ENCODE measurements at regions not wholly inside any gene's neighbourhood (a gene's known extent, or its start where the extent isn't known, plus 50 kb on each side); places are given as distances from the start of the nearest gene placed in this dataset.

DNA sequence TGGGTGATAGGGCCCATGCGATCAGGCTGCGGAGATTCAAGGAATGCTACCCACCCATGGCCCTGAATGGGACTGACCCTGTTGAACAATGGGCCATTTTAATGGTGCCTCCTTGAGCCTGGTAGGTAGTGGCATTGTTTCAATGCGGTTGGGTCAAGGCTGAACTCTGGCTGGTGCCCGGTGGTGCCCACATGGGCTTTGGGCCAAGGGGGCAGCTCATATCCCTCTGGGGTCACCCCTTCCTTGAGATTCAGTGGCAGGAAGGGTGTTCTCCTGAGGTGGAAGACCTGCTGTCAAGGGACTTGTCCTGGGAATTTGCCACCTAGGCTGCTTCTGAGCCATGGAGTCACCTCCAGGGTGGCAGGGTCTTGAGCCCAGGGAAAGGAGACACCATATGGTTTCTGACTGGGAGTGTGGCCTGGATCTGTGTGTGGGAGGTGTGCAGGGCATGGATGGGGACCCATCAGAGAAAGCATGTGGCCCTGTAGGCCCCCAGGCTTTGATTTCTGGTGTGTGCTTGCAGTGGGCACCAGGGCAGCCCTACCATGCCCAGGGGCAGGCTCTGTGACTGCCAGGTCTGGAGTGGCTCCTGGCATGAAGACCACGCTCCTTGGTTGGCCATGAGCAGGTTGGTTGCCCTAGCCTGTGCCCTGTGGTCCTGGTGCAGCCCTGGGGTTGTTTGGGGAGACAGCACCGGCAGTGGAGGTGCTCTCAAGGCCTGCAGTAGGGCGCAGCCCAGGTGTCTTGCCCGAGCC is 199.9 kb downstream of the UBE3A start:
- DNase-seq (ENCODE audit: extremely low spot score), result no peak
- POLR2A ChIA-PET, result no interaction called here
- CTCF ChIA-PET, result no interaction called here
- no peak for TF ChIP-seq FOXA1 (IDR thresholded peaks at IDR 0.05)
- TF ChIP-seq FOXK2 (IDR thresholded peaks at IDR 0.05), result no peak
- no peak for TF ChIP-seq SP1 (IDR thresholded peaks at IDR 0.05)

DNA sequence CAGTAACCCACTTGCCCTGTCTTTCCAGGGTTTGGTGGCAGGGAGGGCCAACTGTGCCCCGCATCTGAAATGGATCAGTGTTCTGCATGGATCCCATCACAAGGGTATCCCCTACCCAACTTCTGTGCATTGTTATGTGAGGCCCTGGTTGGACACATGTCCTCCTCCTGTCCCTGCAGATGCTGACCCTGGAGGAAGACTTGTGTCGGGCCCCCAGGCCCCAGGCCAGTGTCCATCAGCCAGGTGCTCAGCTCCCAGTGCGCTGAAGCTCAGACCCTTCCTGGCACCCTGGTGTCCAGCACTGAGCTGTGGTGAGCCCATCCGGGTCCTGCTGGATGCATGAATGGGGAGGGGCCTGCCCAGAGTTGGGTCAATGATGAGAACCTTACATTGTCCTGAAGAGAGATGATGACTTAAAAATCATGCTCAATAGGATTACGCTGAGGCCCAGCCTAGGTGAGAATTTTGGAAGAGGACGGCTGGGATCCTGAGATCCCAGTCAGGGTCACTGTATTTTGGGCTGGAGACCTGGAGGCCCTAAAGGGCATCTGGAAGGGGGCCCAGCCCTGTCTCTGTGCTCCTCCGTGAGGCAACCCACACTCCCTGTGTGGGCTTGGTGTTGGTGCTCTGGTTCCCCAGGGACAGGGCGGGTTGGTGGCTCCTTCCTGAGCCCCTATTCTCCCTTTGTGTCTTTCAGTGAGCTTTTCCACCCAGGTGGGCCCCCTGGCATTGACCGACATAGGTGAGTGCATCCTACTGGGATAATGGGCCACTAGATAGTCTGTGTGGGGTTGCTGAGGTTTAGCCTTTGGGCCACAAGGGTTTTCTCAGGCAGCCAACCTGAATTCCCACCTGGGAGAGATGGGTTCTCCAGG is 199.1 kb downstream of the UBE3A start:
- DNase-seq (ENCODE audit: extremely low spot score), result no peak
- ChIA-PET CTCF (no interaction called here), POLR2A (no interaction called here)
- TF ChIP-seq ARNT (IDR thresholded peaks at IDR 0.05) (no peak), FOXM1 (IDR thresholded peaks at IDR 0.05; ENCODE audit: borderline replicate concordance) (no peak), ZNF384 (IDR thresholded peaks at IDR 0.05) (no peak), L3MBTL2 (conservative IDR thresholded peaks at IDR 0.05) (no peak), HDGF (IDR thresholded peaks at IDR 0.05; ENCODE audit: borderline replicate concordance) (no peak), NFRKB (IDR thresholded peaks at IDR 0.05) (no peak), ELF4 (IDR thresholded peaks at IDR 0.05) (no peak), BHLHE40 (IDR thresholded peaks at IDR 0.05; ENCODE audit: borderline replicate concordance) (no peak), CTBP1 (IDR thresholded peaks at IDR 0.05; ENCODE audit: borderline replicate concordance) (no peak), FOXK2 (IDR thresholded peaks at IDR 0.05) (no peak), FOXA1 (IDR thresholded peaks at IDR 0.05) (no peak), SUZ12 (IDR thresholded peaks at IDR 0.05) (no peak), LEF1 (IDR thresholded peaks at IDR 0.05; ENCODE audit: borderline replicate concordance) (no peak), TARDBP (IDR thresholded peaks at IDR 0.05) (no peak), SP1 (IDR thresholded peaks at IDR 0.05) (no peak)
- TF ChIP-seq, protein P1, sequence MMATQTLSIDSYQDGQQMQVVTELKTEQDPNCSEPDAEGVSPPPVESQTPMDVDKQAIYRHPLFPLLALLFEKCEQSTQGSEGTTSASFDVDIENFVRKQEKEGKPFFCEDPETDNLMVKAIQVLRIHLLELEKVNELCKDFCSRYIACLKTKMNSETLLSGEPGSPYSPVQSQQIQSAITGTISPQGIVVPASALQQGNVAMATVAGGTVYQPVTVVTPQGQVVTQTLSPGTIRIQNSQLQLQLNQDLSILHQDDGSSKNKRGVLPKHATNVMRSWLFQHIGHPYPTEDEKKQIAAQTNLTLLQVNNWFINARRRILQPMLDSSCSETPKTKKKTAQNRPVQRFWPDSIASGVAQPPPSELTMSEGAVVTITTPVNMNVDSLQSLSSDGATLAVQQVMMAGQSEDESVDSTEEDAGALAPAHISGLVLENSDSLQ (IDR thresholded peaks at IDR 0.05), result no peak

DNA sequence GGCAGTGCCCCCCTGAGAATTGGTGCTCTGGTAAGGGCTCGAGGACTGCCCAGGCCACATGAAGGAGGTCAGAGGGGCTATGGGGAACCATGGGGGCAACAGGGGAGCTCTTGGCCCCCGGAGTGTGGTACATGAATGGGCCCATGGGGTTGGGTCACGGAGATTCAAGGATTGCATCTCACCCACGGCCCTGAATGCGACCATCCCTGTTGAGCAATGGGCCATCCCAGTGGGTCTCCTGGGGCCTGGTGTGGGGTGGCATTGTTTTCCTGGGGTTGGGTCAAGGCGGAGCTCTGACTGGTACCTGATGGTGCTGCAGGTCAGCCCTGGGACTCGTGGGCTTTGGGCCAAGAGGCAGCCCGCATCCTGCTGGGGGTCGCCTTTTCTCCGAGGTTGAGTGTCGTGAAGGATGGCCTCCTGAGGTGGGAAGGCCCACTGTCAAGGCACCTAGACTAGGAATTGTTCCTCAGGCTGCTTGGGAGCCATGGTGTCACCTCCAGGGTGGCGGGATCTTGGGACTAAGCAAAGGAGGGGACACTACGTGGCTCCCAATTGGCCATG is 198.3 kb downstream of the UBE3A start:
- no peak for DNase-seq (ENCODE audit: extremely low spot score)
- ChIA-PET CTCF (no interaction called here), POLR2A (no interaction called here)
- TF ChIP-seq HDGF (IDR thresholded peaks at IDR 0.05; ENCODE audit: borderline replicate concordance) (no peak), ZNF384 (IDR thresholded peaks at IDR 0.05) (no peak), FOXA1 (IDR thresholded peaks at IDR 0.05) (no peak), ARNT (IDR thresholded peaks at IDR 0.05) (no peak), FOXM1 (IDR thresholded peaks at IDR 0.05; ENCODE audit: borderline replicate concordance) (no peak), ELF4 (IDR thresholded peaks at IDR 0.05) (no peak), BHLHE40 (IDR thresholded peaks at IDR 0.05; ENCODE audit: borderline replicate concordance) (no peak), TARDBP (IDR thresholded peaks at IDR 0.05) (no peak), SP1 (IDR thresholded peaks at IDR 0.05) (no peak), NFRKB (IDR thresholded peaks at IDR 0.05) (no peak)
- TF ChIP-seq, protein P1 (IDR thresholded peaks at IDR 0.05), result no peak

DNA sequence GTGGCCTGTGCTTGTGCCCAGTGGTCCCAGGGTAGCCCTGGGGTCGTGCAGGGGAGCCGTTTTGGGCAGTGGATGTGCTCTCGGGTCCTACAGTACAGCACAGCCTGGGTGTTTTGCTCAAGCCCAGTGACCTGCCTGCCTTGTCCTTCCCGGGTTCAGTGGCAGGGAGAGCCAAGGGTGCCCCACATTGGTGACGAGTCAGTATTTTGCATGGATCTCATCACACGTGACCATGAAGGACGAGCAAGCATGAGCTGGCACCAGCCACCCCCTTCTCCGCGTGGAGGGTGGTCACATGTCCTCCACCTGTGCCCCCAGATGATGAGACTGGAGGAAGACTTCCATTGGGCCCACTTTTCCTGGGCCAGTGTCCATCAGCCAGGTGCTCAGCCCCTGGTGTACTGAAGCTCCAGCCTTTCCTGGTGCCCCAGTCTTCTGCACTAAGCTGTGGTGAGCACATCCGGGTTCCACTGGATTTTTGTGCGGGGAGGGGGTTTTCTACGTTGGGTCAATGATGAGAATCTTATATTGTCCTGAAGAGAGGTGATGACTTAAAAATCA is 197.5 kb downstream of the UBE3A start:
- TF ChIP-seq FOXK2 (IDR thresholded peaks at IDR 0.05) (no peak), TARDBP (IDR thresholded peaks at IDR 0.05) (no peak), ZNF384 (IDR thresholded peaks at IDR 0.05) (no peak), HDGF (IDR thresholded peaks at IDR 0.05; ENCODE audit: borderline replicate concordance) (no peak), SP1 (IDR thresholded peaks at IDR 0.05) (no peak), FOXA1 (IDR thresholded peaks at IDR 0.05) (no peak), LEF1 (IDR thresholded peaks at IDR 0.05; ENCODE audit: borderline replicate concordance) (no peak), SUZ12 (IDR thresholded peaks at IDR 0.05) (no peak), CTBP1 (IDR thresholded peaks at IDR 0.05; ENCODE audit: borderline replicate concordance) (no peak), BHLHE40 (IDR thresholded peaks at IDR 0.05; ENCODE audit: borderline replicate concordance) (no peak), ARNT (IDR thresholded peaks at IDR 0.05) (no peak), ELF4 (IDR thresholded peaks at IDR 0.05) (no peak), L3MBTL2 (conservative IDR thresholded peaks at IDR 0.05) (no peak), NFRKB (IDR thresholded peaks at IDR 0.05) (no peak), FOXM1 (IDR thresholded peaks at IDR 0.05; ENCODE audit: borderline replicate concordance) (no peak)
- TF ChIP-seq, protein P1 (IDR thresholded peaks at IDR 0.05), result no peak
- ChIA-PET POLR2A (no interaction called here), CTCF (no interaction called here)
- DNase-seq (ENCODE audit: extremely low spot score), result no peak

DNA sequence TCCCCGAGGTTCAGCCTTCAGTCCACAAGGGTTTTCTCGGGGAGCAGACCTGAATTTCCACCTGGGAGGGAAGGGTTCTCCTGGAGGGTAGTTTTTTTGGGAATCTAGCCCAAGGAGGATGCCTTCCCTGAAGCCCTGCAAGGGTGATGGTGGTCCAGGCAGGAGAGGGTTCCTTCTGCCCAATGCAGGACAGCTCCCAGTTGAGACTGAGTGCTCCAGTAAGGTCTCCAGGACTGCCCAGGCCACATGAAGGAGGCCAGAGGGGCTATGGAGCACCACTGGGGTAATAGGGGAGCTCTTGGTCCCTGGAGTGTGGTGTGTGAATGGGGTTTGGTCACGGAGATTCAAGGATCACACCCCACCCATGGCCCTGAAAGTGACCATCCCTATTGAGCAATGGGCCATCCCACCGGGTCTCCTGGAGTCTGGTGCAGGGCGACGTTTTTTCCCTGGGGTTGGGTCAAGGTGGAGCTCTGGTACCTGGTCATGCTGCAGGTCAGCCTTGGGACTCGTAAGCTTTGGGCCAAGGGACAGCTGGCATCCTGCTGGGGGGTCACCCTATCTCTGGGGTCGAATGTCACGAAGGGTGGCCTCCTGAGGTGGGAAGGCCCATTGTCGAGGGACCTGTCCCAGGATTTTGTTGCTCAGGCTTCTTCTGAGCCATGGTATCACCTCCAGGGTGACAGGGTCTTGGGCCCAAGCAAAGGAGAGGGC is 196.5 kb downstream of the UBE3A start:
- no peak for DNase-seq (ENCODE audit: extremely low spot score)
- POLR2A ChIA-PET, result no interaction called here
- CTCF ChIA-PET, result no interaction called here
- TF ChIP-seq ARNT (IDR thresholded peaks at IDR 0.05) (no peak), TARDBP (IDR thresholded peaks at IDR 0.05) (no peak), FOXK2 (IDR thresholded peaks at IDR 0.05) (no peak), LEF1 (IDR thresholded peaks at IDR 0.05; ENCODE audit: borderline replicate concordance) (no peak), FOXM1 (IDR thresholded peaks at IDR 0.05; ENCODE audit: borderline replicate concordance) (no peak), L3MBTL2 (conservative IDR thresholded peaks at IDR 0.05) (no peak), SP1 (IDR thresholded peaks at IDR 0.05) (no peak), SUZ12 (IDR thresholded peaks at IDR 0.05) (no peak), CTBP1 (IDR thresholded peaks at IDR 0.05; ENCODE audit: borderline replicate concordance) (no peak), FOXA1 (IDR thresholded peaks at IDR 0.05) (no peak), HDGF (IDR thresholded peaks at IDR 0.05; ENCODE audit: borderline replicate concordance) (no peak), NFRKB (IDR thresholded peaks at IDR 0.05) (no peak), BHLHE40 (IDR thresholded peaks at IDR 0.05; ENCODE audit: borderline replicate concordance) (no peak)
- TF ChIP-seq, protein P1 (IDR thresholded peaks at IDR 0.05), result no peak
